ENCODE measurements at regions not wholly inside any gene's neighbourhood (a gene's known extent, or its start where the extent isn't known, plus 50 kb on each side); places are given as distances from the start of the nearest gene placed in this dataset.
"Not testable (repeated sequence)": the region's sequence is repeated elsewhere in the genome, so short reads cannot be mapped to it uniquely, and the experiment has no call there.

DNA sequence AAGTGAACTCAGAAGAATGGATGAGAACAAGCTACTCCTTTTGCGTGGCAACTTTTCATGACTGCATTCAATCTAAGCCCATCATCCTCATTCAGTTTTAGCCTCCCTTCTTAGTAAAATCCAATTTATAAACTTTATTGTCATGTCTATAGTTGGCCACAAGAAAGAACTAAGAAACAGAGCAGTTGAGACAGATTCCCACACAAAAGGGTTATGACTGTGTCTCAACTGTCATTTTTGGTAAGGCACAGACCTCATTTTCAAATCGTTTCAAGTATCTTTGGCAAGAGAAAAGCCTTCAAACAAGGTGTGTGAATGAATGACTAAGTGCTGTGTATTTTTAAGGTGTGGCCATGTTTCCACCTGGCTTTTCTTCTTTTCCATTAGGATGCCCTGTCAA lies 84.2 kb upstream of the CREB5 start:
- DNase-seq (ENCODE audit: extremely low spot score, insufficient read length, low read depth) (no peak), FAIRE-seq (no peak)

DNA sequence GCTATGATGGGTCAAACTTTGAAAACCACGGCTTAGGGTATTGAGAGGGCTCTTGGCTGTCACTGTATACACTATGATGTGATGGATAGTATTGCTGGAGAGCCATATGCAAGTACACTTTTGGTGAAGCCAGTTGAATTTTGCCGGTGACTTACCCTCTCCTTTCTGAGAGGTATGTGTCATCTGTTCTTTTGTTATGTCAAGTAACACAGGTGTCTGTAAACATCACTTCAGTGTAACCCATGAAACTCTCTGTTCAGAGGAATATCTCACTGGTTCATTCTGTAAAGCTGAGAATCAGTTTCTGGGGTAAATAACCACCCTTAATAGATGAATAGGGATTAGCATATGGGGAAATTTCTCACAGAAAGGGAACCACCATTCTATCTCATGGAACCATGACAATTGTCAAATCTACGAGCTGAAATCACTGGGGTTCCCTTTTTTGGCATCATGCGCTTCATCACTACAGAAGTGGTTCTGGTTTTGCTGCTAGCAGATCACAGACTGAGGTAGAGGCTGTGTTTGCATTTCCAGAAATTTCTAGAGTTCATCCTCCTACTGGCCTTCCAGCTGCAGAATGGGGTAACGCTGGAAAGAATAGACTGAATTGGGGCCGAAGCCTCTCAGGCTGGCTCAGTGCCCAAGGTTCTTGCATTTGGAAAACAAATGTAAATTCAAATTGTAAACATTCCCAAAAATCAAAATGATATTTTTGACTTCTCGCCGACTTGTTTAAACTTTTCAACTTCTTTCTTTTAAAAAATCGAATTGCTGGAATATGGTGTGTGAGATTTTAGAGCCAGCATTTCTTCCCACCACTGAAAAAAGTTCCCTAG lies 83.3 kb upstream of the CREB5 start:
- DNase-seq (ENCODE audit: extremely low spot score, insufficient read length, low read depth) (no peak), FAIRE-seq (no peak)

DNA sequence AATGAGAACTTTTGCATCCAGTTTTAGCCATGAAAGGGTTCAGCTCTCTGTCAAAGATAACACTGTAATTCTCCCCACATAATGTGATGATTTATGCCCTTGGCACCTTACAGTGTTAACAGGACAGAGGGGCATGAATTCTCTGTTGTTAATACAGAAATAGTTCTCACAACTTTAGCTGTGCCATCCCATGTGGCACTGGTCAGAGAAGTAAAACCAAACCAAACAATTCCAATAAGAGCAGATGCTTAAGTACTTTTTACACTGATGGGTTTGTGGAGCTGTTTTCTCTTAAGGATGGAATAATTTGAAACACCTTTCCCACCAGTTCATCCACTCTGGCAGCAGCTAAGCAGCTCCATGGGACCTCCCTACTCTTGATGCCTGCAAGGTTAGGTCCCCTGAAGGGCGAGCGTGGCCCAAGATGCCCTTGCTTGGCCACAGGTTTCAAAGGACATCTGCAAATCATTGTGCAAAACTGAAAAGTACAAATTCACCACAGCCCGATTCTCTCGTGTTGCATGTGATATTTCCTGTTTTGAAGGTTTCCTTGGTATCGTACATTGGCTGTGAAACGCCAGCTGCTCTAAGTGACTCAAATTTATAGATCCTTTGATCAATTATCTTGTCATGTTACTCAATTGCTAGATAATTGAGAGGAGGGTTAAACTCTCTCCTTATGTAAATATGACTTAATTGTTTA lies 82.5 kb upstream of the CREB5 start:
- DNase-seq (ENCODE audit: extremely low spot score, insufficient read length, low read depth) (no peak), FAIRE-seq (peak; percentile 49)

DNA sequence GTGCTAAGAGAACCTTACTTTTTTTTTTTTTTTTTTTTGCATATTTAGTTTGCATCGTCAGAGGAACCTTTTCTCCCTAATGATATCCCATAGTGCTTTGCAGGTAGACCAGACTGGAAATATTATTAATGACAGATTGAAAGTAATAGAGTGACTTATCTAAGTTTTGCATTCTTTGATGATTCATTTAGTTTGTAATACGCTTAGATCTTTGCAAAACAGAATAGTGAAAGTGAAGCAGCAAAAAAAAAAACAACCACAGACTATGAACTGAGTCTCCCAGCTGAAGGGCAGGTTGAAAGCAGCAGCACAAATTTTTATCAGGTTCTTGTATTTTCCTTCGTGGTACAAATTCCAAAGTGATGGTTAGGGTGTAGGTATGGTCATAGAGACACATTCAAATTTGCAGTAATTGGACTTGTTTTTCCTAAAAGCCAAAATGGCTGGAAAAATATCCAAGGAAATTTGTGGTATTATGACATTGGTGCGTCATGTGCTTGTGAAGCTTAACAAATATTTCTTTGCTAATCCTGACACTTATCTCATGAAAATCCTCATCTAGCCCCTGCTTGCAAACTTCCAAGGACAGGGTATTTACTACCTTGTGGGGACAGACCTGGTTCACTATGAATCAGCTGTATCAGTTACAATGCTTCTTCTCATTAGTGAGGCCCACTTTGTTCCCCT lies 81.8 kb upstream of the CREB5 start:
- DNase-seq (ENCODE audit: extremely low spot score, insufficient read length, low read depth) (no peak), FAIRE-seq (no peak)

DNA sequence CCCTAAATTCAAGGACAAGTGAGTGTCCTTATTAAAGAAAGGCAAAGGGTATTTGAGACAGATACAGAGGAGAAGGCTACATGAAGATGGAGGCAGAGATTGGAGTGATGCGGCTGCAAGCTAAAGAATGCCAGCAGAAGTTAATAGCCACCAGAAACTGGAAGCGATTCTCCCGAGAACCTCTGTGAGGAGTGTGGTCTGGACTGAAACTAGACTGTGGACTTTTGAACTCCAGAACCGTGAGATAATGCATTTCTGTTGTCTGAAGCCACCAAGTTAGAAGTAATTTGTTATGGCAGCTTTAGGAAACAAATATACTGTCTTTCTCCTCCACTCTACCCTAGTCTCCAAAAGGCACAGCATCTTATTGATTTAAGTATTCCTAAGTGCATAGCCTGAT lies 80.3 kb upstream of the CREB5 start:
- FAIRE-seq (no peak), DNase-seq (ENCODE audit: extremely low spot score, insufficient read length, low read depth) (no peak)

DNA sequence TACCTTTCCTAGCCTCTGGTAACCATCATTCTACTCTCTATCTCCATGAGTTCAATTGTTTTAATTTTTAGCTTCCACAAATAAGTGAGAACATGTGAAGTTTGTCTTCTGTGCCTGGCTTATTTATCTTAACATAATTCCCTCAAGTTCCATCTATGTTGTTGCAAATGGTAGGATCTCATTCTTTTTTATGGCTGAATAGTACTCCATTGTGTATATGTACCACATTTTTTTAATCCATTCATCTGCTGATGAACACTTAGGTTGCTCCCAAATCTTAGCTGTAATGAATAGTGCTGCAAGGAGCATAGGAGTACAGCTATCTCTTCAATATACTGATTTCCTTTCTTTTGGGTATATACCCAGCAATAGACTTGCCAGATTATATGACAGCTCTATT lies 78.8 kb upstream of the CREB5 start:
- DNase-seq (ENCODE audit: extremely low spot score, insufficient read length, low read depth) = not testable (repeated sequence)

DNA sequence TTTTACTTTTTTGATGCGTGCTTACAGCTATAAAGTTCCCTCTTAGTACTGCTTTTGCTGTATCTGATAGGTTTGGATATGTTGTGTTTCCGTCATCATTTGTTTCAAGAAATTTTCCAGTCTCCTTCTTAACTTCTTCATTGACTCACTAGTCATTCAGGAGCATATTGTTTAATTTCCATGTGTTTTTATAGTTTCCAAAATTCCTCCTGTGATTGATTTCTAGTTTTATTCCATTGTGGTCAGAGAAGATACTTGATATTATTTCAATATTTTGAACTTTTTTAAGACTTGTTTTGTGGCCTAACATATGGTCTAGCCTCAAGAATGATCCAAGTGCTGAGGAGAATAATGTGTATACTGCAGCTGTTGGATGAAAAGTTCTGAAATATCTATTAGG lies 75.5 kb upstream of the CREB5 start:
- no peak for FAIRE-seq
- DNase-seq (ENCODE audit: extremely low spot score, insufficient read length, low read depth) = no peak

More for the DNA sequence above, 78.8 kb upstream of the CREB5 start:
- not testable (repeated sequence) for FAIRE-seq

DNA sequence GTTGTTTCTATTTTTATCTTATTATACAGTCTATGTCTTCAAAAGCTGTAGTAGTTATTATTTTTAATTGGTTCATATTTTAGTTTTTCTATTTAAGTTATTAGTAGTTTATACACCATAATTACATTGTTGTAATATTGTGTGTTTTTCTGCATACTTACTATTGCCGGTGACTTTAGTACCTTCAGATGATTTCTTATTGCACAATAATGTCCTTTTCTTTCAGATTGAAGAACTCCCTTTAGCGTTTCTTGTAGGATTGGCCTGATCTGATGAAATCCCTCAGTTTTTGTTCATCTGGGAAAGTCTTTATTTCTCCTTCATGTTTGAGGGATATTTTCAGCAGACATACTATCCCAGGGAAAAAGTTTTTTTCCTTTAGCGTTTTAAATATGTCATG lies 74.3 kb upstream of the CREB5 start:
- FAIRE-seq (no peak), DNase-seq (ENCODE audit: extremely low spot score, insufficient read length, low read depth) (no peak)

DNA sequence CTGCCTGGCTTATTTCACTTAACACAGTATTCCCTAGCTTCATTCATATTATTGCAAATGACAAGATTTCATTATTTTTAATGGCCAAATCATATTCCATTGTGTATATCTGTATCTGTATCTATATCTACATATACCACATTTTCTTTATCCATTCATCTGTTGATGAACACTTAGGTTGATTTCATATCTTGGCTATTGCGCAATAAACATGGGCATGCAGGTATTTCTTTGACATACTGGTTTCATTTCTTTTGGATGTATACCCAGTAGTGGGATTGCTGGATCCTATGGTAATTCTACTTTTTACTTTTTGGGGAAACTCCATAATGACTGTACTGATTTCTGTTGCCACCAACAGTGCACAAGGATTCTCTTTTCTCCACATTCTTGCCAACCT lies 68.9 kb upstream of the CREB5 start:
- no peak for DNase-seq (ENCODE audit: extremely low spot score, insufficient read length, low read depth)
- FAIRE-seq = no peak

DNA sequence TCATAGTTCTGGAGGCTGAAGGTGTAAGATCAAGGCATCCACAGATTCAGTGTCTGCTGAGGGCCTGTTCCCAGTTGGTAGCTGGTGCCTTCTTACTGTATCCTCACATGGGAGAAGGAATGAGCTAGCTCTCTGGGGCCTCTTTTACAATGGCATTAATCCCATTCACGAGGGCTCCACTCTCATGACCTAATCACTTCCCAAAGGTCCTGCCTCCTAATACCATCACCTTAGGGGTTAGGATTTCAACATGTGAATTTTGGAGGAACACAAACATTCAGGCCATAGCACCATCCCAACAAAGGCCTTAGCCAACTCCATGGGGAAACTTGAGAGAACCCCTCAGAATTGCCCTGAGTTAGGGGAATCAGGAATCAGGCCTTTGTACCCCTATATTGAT lies 66.1 kb upstream of the CREB5 start:
- no peak for FAIRE-seq
- DNase-seq (ENCODE audit: extremely low spot score, insufficient read length, low read depth) = no peak

DNA sequence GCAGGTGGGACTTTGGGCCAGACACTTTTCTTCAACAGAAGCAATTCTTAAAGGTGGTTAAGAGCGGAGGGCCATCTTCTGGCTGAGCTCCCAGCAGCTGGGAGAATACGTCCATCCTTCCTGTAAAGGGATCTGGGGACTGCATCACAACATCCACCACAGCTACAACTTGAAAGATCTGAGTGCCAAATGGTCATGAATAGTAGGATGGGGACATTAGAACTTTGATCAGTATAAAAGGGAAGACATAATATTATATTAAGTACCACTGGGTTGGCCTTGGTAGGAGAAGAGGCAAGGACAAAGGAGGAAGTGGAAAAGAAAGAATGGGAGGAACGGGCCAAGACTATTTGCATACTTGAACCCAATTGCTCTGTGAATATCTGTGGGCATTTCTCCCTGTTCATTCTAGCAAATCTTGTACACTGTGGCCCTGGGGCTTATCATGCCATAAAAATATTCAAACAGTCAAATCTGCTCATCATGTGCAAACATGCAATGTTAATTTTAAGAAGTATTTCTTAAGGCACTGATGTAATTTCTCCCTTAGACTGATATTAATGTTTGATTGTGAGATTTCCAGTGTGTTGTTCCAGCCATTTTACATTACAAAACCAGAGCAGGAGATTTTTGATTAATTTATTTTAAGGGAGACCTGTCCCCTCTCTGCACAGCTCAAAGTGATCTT lies 65.5 kb upstream of the CREB5 start:
- DNase-seq (ENCODE audit: extremely low spot score, insufficient read length, low read depth) = no peak
- FAIRE-seq = no peak

DNA sequence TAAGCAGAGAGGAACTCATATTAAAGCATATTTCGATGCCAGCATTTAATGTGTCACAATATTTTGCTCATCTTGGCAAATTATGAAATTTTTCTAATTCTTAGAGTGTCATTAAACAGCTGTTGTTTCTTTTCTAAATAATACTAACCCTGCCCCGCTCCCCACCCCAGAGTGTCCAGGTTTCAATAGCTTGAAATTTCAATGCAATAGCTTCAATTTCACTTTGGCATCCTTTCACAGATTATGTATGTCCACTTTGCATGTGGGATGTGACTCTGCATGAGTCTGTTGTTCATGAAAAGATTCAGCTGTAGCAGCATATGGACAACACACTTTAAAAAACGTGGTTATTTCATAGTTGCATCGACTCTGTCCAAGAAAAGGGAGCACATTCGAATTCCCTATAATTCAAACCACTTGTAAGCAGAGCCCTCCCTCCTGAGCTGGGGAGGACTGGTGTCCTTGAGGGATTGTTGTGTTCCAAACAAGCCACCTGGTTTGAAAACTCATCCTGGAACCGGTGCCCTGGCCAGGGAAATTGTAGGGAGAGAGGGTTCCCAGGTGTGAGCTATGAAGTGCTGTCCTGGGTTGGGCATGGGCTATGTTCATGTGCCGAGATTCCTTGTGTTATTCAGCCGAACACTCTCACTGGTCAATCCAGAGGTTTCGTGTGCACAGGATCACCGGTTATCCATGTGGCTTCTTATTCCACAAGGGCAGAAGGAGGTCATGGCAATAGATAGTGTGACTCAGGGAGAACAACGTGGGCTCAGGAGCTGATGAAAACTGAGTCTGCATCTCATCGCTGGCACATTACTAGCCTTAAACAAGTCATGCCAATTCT lies 64.6 kb upstream of the CREB5 start:
- FAIRE-seq (no peak), DNase-seq (ENCODE audit: extremely low spot score, insufficient read length, low read depth) (no peak)

DNA sequence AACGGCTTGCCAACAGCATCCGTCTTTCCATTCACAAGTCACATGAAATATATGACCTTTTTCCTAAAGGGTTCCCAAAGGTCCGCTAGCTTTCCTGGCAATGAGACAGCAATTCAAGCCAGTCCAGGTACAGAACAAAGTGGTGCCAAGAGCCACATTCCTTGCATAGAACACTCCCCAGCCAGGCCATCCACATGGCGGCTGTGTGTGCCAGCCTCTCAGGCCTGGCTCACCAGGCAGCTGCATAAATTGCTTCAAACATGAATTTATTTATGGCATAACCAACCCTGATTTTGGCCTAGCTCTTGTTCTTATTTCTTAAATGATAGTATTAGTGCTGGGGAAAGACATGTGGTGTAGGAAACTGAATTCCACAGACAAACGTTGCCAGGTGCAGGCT lies 63.7 kb upstream of the CREB5 start:
- DNase-seq (ENCODE audit: extremely low spot score, insufficient read length, low read depth) (no peak), FAIRE-seq (no peak)

DNA sequence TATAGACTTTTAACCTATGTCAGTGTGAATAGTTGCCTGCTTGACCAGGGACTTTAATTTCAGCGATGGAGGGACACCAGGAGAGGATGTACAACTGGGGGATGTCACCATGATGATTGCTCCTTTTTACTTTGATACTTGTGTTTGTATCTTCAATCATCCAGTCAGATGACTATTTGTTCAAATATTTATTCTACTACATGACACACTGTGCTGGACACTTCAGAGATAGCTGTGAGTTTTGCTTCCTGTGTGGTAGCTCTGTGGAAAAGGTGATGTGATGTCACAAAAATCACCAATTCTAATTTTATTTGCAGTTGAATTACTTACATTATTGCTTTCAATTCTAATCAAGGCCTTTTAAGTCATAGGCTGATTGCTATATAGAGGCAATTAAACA lies 62.7 kb upstream of the CREB5 start:
- FAIRE-seq (no peak), DNase-seq (ENCODE audit: extremely low spot score, insufficient read length, low read depth) (no peak)

DNA sequence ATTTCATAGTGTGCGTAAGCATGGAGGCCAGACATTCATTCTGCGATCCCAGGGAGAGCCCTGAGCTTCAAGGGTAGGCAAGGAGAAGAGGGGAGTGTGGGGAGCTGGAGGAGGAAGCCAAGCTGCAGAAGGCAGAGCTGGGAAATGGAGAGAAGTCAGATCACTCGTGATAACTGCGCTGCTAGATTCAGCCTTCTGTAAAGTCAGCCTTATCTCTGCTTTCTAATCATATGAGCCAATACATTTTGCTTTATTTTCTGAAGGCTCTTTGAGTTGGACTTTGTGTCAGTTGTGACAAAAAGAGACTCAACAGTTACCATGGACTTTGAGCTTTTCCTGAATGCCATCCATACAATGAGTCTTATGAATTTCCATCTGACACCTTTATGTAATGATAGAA lies 61.7 kb upstream of the CREB5 start:
- DNase-seq (ENCODE audit: extremely low spot score, insufficient read length, low read depth) = no peak
- no peak for FAIRE-seq

DNA sequence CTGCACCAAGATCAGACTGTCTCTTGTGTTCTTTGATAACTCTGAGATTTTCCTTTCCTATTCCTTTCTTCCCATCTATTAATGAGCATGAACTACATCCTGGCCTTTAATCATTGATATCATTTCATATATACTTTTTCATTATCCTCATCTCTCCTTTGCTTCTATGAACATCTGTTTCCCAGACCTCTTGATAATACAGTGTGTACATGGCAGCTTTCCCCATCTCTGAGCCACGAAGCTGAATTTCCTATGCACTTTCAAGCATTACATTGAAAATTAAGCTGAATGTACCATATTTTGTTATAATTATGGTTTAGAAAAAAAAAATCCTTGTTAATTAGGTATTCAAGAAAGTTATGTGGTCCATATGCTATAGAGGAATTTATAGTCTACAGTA lies 60.9 kb upstream of the CREB5 start:
- no peak for FAIRE-seq
- DNase-seq (ENCODE audit: extremely low spot score, insufficient read length, low read depth) = no peak

DNA sequence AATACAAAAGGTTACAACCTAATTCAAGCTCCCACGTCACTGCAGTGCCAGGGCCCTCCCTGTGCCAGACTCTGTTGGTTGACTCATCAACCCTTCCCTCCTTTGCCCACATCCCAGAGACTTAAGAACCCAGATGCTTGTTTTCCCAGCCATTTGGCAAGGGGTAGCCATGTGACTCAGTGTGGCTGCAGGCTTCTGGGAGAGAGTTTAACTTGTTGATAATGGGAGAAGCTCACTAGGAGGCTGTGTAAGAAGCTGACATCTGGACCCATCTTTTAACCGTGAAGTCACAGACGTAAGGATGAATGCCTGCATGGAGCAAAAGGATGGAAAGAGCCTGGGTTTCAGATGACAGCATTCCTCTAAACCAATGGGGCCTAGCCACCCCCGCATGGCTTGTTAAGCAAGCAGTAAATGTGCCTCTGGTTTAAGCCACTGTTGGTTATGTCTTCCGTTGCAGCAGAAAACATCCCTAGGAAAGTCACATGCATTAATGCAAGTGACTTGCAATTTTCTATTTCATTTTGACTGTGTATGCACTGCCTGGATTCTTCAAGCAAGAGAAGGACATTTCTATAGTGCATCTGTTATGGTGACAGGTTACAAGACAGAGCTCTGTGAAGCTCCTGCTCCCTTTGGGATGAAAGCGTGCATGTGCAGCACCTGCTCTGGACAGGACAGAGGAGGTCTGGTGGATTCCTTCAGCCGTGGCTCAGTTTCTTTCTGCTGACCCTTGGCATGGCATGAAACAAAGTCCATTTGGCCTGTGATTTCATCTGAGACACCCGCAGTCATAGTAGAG lies 57.5 kb upstream of the CREB5 start:
- FAIRE-seq = no peak
- DNase-seq (ENCODE audit: extremely low spot score, insufficient read length, low read depth) = no peak

DNA sequence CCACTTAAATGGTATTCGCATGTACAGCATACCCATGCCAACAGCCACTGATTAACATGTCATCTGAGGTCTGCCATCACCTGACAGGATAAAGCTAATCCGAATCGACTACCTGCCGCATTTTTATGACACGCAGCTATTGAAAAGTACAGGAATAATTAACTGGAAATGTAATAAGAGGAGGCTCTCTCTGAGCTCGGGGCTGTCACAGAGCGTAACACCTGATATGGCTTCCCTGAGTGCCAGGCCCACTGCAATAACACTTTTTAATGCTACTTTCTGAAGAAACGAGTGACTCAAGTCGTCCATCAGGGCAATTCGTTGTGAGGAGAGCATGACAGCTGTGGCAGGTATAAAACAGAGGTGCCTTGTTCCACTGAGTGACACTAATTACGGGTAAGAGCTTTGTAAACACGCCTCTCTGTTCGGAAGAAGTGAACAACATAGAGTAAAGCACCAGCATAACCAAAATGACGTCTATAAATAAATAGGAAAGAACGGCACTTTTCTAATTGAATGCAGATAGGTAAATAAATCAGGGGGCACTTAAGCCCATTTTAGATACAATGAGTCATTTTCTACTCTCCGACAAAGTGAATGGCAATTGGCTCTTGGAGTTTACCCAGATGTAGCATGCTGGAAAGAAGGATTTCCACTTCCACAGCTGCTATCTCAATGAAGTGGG lies 56.5 kb upstream of the CREB5 start:
- no peak for DNase-seq (ENCODE audit: extremely low spot score, insufficient read length, low read depth)
- no peak for FAIRE-seq
